GM21423 (cell line): ENCODE measurements at regions not wholly inside any gene's neighbourhood (a gene's known extent, or its start where the extent isn't known, plus 50 kb on each side); places are given as distances from the start of the nearest gene placed in this dataset.
"Not testable (repeated sequence)": the region's sequence is repeated elsewhere in the genome, so short reads cannot be mapped to it uniquely, and the experiment has no call there.

Experiments
- ATAC-seq: cut with Tn5 transposase; IDR thresholded peaks from one replicate; pipeline ENCODE4 v1.9.1; 2021; ENCODE audit warnings: mild to moderate bottlenecking, moderate library complexity; ENCODE audit not compliant: unreplicated experiment

DNA sequence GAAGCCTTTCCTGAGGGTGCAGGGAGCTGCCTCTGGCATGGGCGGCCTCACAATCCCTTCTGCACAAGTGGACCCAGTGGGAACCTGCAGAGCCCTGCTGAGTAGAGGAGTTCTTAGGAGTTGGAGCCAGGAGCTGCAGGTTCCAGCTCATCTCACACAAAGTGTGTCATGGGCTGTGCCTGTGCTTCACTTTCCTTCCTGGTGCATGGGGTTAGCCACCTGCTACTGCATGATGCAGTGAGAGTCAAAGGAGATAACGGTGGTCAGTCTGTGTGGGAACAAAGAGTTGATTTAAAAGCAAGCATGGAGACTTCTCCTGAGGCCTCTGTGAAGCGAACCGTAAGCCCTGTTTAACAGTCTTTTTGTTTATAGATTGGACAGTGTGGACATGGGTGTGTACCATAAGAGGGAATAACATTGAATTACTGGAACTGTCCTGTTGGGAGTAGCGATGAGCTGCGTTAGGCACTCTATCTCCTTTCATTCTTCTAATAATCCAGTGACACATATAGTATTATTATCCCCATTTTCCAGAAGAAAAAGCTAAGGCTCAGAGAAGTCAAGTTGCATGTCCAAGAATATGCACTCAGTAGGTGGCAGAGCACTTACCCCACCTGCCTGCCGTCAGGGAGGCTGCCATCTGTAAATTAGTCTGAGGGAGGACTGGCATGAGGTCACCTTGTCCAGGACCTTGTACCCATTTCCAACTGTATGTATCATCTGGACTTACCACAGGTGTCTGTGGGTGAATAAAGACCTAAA, 68.7 kb upstream of the PRR23C start:
- ATAC-seq: no peak

GRCh38 chr3:139113993-139114375, 69.3 kb upstream of the PRR23C start:
- no peak for ATAC-seq

GRCh38 chr3:139116631-139117030, 71.9 kb upstream of the PRR23C start:
- not testable (repeated sequence) for ATAC-seq

GRCh38 chr3:139117136-139117675, 72.5 kb upstream of the PRR23C start:
- no peak for ATAC-seq

DNA sequence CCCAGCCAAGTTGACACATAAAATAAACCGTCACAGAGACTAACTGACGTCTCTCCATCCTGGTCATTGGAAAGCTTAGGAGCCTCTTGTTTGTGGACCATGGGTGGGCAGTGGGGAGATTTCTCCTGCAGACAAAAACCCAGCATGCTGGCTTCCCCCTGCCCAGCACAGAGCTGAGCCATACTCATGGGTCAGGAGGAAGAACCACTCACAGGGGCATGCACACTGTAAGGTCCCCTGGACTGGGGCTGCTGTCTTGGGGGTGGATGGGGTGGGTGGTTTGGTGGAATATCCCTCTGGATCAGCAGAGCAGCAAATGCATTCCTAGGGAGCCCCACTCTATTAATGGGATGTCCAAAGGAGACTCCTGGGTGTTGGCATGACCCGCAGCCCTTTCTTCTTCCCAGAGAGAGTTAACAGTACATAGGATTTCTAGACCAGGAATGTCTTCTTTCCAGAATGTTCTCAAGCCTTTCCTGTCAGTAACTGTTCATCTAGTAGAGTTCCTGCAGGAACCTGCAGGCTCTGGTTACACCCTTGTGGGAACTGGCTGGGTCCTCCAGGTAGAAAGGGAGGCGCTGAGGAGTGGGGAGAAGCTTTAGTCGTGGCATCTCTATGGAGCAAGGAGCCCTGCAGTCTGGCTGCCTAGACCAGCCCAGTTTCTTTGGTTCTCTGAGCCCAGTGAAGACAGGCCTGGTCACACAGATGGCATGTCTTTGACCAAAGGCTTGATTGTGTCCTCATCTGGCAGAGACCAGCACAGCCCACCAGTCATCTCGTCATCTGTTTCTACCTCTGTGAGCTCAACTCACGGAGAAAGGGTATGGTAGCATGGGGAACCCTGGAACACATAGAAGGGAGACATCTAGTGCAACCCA, 73.4 kb upstream of the PRR23C start:
- no peak for ATAC-seq

- ATAC-seq: no peak
These were observed 74.1 kb upstream of the PRR23C start for GRCh38 chr3:139118835-139119234.

DNA sequence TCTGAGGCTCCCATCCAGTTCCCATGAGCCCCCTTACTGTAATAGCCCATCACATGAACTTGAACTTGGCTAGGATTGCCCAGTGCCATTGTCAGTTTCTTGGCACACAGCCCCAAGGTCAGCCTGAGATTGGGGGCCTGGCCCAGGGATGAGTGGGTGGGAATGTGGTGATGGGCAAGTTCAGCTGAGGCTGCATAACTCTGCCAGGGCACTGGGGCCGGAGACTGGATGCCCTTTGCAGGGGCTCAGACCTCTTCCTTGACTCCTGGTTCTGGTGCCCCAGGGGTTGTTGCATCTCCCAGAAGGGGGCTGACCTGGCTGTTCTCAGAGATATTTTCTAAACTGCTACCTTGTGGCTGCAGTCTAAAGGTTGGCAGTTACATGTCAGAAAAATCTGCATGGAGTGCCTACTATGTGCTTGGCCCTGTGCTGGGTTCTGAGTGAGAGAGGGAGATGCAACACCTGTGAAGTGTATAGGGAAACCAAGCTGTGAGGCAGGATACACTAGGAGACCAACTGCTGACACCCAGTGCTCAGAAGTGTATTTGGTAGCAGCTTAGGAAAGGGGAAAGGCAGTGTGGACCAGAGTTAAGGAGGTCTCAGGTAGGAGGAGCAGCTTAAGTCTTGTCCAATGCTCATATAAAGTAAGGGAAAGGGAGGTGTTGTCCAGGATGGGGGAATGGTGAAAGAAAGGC, 74.8 kb upstream of the PRR23C start:
- no peak for ATAC-seq

GRCh38 chr3:139120086-139121056, 75.7 kb upstream of the PRR23C start:
- no peak for ATAC-seq

- ATAC-seq: no peak
These were observed 77.0 kb upstream of the PRR23C start for GRCh38 chr3:139121513-139122220.

- no peak for ATAC-seq
These were observed 77.5 kb upstream of the PRR23C start for GRCh38 chr3:139122221-139122581.

DNA sequence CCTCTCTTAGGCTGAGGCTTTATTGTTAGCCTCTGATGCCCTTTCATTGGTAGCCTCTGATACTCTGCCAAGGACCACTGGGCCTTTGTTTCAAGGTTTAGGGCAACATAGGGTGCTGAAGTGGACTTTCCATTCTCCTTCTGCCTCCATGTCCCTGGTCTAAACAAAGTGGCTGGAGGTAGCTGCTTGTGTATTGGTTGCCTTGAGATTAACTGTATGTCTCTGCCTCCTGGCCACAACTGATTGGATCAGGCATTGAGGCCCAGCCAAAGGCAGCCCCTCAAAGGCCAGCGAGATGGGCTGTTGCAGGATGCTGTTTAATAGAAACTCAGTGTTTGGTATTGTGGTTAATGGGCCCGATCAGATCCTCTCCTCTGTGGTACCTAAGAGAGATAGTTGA, 77.9 kb upstream of the PRR23C start:
- no peak for ATAC-seq

DNA sequence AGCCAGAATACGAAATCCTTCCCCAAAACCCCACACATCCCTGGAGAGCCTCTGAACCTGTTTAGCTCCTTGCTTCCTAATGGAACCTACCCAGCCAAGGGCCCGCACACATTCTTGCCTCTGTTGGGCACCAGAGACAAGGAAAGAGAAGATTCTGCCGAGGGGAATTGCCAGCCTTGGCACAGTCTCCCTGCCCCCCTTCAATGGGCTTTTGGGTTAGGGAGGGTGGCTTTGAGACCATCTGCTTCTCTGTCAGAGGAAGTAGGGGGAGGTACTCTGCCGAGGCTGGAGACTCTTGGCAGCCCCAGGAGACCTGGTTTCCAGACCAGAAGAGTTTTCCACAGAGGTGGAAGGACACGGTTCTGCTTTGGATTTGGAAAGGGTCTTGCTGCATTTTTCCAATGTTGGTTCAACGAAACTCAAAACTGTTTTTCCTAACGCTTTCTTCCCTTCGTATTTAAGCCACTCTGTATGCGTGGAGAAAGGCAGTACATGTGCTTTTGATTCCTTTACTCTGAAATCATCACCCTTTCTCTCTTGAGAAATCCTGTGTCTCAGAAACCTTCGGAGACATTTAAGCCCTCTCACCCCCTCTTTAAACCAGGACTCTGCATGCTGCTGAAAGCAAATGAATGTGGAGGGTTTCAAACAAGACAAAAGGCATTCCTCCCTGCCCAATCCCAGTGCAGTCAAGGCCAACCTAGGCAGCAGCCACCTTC, 78.8 kb upstream of the PRR23C start:
- ATAC-seq: no peak

GRCh38 chr3:139124197-139124596, 79.5 kb upstream of the PRR23C start:
- ATAC-seq: no peak

- no peak for ATAC-seq
These were observed 82.4 kb upstream of the PRR23C start for GRCh38 chr3:139127101-139127500.

- ATAC-seq: not testable (repeated sequence)
These were observed 82.9 kb upstream of the PRR23C start for GRCh38 chr3:139127629-139128028.

DNA sequence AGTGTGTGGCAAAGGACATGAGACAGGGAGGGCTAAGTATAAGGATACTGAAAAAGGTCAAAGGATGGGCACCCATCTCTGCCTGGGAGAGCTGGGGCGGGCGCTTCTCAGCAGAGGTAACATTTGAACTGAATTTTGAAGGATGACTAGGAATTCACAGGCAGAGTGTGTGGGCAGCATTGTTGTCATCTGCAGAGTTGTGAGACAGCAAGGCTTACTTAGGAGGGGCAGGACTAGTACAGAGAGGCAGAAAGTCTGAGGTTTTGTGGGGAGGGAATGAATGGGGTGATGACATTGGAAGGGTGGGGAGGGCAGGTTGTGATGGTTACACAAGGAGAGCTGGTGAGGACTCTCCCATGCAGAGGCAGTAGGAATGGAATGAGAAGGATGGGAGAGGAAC, 84.1 kb upstream of the PRR23C start:
- ATAC-seq: no peak

DNA sequence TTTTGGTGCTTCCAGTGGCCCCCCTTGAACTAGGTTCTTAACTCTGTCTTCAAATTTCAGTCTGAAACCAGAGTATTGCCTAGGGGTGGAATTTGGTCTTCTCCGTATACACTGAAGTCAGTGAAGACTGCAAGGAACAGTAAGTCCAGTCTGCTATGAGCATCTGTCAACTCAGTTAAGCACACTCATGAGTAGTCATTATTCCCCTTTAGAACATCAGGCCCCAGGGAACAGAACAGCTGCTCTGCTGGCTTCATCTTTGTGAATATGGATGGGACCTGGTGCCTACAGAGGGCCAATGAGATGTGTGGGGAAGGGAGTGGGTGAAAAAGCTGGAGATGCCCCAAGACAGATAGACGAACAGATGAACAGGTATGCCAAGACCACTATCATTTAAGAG, 85.2 kb upstream of the PRR23C start:
- ATAC-seq: no peak

DNA sequence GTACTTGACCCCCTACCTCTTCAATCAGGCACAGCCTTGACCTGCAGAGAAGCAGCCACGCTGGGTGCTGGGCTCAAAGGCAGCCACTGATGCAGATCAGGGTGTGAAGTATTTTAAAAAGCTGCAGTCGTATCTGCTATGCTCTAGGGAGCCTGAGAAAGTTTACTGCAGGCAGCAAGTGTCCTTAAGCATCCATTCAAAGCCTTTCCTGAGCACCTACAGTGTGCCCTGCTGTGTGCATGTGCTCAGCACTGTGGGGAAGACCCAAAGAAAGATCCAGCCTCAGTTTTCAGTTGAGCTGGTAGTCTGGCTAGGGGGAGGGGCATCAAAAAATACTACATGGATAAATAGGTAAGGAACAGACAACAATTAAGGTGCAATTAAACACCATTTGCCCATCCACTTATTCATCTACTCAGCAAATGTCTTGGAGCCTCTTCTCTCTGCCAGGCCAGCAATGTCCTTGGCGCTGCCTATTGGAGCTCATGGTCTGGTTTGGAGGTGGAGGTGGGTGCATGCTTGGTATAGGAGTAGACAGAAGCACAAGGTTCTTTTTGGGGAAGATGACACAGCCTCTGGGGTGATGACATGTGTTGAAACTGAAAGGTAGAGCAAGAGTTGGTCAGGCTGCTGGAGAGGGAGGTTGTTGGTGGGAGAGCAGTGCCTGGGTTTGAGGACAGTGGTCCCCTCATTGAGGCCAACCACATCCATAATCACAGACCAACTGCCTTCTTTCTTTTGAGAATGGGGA, 85.9 kb upstream of the PRR23C start:
- no peak for ATAC-seq
